HG03066 (cell line): ENCODE measurements at regions not wholly inside any gene's neighbourhood (a gene's known extent, or its start where the extent isn't known, plus 50 kb on each side); places are given as distances from the start of the nearest gene placed in this dataset.
A peak's percentile ranks its signal among the peaks of the same experiment; 100 is the strongest.
"Not testable (repeated sequence)": the region's sequence is repeated elsewhere in the genome, so short reads cannot be mapped to it uniquely, and the experiment has no call there.

Experiments used
- ATAC-seq: cut with Tn5 transposase; IDR thresholded peaks from one replicate; pipeline ENCODE4 v1.9.1; 2021; ENCODE audit warnings: low read depth; ENCODE audit not compliant: unreplicated experiment

DNA sequence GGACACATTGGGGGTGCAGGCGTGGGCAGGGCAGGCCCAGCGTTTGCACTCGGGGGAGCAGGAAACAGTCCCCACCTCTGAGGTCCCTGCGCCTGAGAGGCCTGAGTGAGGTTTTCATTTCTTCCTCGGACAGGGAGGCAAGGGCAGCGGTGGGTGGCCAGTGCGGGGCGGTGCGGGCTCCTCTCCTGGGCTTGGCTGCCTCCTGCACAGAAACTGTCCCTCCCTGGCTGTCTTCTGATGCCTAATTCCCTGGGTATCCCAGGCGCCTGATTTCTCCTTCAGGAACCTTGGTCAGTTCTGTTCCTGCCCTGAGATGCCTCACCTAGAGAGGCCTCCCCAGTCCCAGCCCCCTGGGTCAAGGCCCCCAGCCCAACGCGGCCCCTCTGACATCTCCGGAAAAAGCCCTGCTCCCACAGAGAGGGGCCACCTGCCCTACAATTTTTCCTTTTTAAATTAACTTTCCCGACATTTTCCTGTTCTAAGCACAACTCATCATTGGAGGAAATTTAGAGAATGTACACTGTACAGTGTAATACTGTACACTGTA, 260.3 kb downstream of the ADGRD1 start:
- ATAC-seq = no peak

DNA sequence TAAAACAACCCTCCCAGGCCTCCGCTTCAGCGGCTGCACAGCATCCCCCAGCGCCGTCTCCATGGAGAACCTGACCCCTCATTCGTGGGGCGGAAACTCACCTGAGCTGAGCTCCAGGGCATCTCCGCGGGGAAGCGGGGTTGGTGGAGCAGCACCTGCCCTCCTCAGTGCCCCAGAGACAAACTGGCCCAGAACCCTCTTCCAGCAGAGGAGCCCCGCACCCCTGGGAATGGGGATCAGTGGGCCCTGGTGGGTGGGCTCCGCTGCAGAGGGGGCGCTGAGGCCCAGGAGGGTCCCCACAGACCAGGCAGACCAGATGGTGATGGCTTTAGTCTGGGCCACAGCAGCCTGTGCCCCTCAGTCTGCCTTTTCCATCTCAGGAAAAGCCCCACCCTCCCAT, 261.2 kb downstream of the ADGRD1 start:
- not testable (repeated sequence) for ATAC-seq

DNA sequence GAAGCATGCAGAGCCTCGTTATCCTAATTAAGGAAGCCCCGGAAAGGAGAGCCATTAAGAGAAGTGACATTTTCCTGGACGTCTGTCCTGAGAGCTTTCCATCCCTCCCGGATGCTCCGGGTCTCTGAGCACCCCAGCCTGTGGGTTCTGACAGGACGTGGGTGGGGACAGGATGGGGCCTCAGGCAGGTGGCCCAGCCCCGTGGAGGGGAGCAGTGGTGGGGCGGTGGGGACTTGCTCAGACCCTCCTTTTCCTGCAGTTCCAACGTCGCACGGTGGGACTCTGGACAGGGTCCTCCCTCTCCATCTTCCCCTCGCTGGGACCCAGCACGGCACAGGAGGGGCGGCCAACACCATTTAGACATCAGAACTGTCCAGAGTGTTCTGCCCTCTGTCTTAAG, 262.9 kb downstream of the ADGRD1 start:
- ATAC-seq = not testable (repeated sequence)

DNA sequence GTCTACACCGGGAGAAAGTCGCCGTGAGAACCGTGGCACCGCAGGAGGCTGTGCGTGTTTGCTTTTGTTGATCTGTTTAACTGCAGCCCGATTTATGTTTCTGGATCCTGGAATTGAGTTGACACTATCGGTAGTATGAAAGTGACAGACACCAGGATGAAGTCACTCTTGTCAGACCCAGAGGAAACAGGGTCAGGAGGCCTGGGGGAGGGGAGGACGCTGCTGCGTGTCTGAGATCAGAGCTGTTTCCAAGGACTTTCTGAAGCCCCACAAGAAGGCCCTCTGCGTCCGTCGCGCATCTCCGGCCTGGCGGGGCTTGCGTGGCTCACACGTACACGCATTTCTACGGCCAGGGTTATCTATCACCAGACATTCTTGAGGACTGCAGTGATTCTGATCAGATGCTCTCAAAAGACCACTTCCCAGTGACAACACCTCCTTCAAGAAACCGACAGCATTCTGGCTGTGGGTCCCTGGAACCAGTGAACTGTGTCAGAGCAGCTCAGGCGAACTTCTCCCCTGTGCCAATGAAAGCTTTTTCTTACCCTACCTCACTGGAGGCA, 263.4 kb downstream of the ADGRD1 start:
- ATAC-seq = no peak

DNA sequence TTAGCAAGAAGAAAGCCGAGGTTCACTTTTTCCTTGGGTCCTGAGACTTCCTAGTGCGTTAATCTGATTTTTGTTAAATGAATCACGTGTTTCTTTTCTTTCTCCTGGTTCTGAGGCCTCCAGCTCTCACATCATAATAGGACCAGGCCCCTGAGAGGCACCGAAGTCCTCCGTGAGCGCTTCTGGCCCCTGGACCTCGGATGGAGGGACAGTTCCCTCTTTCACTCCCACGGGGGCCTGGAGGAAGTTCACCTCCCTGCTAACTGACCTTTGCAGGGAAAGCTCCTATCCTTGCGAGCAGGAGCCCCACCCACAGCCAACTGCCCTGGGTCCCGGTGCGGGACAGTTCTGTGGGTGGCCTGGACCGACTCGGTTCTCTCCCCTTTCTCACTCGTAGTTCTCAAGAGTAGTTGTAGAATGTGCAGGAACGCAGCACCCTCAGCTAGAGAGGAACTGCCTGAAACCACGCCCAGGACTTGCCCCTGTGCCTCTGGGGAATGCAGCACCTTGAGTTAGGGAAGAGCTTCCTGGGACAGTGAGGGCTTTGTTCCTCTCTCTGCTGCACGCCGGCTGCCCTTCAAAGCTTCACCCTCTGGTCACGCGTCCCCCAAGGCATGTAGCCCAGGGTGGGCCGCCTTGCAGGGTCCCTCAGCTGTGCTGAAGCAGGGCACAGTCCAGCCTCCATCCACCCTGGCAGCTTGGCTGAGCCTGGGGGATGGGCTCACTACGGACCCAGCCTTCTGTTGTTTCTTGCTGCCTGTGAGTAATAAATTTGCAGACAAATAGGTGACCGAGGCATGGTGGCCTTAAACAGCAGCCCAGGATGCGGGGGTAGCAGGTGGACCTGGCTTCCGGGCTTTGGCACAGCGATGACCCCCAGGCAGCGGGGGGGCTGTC, 264.6 kb downstream of the ADGRD1 start:
- ATAC-seq = peak; percentile 36

DNA sequence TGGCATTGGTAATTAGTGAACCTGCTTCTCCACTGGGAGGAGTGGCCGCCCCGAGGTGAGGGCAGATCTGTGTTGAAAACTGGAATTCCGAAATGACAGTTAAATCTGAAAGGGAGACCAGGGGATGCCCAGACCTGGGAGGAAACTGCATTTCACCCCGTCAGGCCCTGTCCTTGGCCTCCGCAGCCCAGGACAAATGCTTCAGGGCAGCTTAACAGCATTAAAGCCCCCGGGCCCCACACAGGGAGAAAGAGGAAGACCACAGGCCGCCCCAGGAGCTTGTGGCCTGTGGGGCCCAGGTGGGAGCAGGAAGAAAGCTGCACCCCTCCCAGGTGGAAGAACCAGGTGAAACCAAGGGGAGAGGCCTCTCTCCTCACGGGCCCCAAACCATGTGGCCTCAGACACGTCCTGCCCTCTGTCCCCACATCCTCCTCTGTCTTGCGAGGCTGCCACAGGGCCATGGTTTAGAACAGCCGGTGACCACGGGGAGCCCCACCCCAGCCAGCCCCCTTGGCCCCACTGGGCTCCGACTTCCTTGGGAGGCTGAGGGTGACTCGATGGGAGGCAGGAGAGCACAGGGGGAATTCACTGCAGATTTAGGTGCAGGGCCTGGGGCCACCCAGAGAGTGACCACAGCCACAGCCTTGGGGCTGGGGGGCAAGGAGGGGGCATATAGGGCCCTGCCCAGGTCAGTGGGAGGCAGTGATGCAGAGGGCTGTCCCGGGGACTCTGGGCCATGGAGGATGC, 265.4 kb downstream of the ADGRD1 start:
- peak; percentile 10 for ATAC-seq

DNA sequence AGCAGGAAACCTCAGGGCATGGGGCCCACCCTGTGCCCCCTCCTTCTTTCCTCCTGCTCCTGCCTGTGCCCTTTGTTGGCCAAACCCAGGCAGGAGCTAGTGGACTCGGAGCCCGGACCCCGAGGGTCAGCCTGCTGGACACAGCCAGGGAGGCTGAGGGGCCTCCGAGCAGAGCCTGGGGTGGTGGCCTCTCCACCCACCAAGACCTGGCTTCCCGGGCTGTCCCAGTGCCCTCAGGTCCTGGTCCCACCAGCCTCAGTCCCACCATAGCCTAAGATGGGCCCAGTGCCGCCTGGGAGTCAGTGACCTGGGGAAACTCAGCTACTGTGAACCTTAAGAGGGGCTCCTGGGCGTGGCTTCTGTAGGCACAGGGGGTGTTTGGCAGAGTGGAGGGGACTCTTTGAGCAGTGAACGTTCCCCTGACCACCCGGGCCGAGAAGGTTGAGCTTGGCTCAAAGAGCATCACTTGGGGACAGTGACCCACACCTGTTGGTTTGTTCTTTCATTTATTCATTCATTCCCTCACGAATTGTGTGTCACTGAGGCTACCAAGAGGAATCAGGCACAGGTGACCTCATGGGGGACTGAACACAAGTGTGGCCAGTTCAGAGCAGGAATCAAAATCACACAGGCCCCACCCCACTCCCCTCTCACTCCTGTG, 266.1 kb downstream of the ADGRD1 start:
- ATAC-seq = no peak

DNA sequence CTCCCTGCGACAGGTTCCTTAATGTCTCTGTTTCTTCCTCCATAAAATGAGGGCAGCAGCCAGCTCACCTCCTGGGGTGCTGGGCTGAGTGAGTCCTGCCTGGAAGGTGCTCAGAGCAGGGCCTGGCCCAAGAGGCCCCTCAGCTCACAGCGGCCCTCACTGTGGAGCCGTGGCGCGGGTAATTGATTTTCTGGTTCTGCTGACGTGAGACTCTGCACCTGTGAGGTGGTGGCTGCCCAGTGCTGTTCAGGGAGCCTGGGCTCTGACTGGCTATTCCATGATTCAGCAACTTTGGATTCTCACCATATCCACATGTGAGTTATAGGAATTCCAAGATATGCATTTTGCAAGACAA, 266.6 kb downstream of the ADGRD1 start:
- no peak for ATAC-seq

DNA sequence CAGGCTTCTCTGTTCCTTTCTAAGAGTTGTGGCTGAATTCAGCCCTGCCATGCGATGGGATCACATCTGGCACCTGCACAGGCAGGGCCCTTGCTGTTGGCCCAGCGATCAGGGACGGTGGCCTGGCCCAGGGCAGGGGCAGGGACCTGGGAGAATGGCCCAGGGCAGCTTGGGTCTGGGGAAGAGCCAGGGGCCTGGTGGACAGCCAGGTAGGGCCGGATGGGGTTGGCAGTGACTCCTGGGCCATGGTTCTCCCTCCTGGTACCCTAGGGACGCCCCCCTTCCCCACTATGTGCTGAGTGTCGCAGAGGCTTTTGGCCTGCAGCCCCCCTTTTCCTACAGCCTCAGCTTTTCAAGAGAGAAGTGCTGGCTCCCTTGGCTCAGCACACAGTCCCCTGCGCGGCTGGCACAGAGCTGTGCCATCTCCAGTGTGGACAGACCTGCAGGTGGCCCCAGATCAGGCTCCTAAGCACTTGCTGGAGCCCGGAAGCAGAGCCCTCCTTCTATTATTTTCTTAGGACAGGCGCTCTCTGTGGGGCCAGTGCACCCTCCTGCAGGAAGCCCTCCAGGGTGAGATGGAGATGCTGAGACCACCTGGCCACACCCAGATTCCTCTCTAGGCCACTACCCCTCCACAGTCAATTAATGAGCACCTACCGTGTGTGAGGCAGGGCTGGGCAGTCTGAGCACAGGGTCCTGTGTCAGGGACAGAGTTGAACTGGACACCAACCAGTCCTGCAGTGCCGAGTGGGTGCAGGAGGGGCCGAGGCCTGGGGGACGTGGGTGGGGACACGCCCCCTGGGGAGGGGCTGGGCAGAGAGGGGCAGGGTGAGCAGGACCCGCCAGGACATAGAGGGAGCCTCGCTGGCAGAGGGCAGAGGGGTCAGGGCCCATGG, 267.6 kb downstream of the ADGRD1 start:
- ATAC-seq = peak; percentile 2

DNA sequence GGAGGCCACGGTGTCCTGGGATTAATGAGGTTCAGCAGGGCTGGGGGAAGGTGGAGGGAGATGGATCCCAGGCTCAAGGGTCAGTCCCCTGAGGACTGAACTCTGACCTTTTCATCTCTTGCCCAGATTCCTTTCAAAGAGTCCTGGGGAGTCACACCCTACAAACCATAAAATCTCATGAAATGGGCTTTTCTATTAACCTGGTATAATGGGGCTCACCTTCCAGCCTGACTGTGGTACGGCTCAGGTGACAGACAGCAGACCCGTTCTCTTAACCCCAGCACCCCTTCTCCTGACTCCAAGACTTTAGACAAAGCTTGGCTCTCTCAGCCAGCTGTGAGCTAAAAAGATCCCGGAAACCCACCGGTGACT, 268.2 kb downstream of the ADGRD1 start:
- ATAC-seq = peak; percentile 11

DNA sequence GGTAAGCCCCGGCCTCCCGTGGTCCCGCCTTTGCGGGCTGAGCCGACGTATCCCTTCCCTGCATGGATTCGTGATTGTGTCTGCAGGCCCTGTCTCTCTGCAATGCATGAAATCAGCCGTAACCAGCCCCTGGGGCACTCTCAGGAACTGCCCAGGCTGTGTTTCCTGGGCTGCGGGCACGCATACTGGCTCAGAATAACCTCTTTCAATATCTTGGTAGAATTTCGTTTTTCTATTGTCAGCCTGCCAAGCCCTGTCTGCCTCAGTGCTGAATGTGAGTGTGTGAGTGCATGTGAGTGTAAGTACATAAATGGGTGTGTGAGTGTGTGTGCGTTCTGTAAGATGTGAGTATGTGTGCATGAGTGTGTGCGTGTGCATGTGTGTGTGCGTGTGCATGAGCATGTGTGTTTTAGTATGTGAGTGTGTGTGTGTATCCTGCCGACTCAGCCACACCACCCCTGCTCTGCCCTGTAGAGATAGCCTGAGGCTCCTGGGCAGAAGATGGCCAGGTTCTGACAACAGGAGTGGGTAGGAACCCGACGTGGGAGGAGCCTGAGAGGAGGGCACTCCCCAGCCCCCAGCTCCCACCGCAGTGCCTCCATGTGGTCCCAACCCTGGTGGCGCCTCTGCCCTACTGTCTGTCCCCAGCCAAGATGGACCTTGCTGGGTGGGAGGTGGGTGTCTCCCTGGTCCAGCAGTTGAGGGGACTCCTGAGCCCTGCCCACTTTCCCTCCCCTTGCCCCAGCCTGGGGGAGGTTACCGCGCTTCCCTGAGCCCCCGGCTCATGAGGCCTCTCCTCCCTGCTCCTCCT, 268.8 kb downstream of the ADGRD1 start:
- ATAC-seq = peak; percentile 46

DNA sequence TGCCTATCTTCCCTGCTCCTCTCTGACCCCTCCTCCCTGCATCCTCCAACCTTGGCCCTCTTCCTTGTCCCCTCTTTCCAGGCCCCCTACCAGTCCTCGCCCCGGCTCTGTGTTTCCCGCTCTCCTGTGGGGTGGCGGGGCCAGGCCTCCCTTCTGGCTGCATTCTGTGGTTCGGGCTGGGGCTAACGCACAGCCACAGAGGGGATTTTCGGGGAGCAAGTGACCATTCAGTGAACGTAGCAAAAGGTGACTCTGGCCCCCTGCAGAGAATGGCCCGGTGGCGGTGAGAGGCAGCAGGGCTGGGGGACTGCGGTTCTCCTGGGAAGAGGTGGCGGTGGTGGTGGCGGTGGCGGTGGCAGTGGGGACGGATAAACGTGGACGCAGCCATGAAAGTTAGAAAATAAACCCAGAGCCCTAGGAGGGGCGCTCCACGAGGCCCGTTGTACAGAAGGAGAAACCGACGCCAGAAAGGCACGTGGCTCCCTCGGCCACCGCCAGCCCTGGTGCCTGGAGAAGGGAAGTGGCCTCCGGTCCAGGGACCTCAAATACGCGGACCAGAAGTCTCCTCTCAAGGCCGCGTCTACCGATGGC, 269.6 kb downstream of the ADGRD1 start:
- no peak for ATAC-seq

DNA sequence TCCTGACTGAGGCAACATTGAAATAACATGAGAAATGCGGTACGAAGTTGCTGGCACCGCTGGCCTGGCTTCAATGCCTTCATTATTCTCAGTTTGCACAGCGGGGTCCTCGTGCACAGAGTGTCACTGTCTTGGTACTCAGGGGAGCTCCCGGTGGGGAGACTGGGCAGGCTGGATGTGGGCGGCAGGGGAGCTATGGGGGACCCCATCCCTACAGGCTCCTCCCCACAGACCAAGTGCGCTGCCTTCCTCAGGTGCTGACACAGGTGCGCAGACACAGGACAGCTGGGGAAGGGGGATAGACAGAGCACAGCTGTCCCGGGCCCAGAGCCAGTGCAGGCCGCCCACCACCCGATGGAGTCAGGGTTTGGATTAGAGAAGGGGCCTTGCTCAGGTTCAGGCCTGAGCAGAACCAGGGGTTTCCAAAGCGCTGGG, 270.1 kb downstream of the ADGRD1 start:
- ATAC-seq = no peak

DNA sequence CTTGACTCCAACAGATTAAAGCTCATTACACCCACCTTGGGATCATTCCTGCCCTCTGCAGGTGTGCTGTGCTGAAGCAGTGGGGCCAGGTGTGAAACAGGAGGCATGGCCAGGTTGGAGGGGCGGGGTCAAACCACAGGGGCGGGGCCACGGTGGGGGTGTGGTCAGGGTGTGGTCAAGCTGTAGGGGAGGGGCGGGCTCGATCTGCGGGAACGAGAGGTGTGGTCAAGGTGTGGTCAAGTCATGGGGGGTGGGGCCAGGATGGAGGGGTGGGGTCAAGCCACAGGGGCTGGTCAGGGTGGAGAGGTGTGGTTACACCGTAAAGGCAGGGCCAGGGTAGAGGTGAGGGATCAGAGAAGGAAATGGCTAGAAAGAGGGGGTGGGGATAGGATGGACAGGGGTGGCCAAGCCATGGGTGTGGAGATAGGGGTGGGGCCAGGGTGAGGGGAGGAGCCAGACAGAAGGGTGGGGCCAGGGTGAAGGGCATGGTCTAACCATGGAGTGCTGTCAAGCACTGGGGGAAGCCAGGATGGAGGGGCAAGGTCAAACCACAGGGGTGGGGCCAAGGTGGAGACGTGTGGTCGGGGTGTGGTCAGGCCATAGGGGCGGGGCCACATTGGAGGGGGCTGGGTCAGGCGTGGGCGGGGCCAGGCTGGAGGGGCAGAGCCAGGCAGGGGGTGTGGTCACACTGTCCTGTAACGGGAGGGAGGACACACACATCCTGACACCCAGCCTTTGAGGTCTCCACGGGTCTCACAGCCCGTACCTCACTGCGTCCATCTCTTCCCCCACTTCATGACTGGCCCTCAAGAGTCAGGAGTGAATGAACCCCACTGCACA, 270.7 kb downstream of the ADGRD1 start:
- ATAC-seq = not testable (repeated sequence)

DNA sequence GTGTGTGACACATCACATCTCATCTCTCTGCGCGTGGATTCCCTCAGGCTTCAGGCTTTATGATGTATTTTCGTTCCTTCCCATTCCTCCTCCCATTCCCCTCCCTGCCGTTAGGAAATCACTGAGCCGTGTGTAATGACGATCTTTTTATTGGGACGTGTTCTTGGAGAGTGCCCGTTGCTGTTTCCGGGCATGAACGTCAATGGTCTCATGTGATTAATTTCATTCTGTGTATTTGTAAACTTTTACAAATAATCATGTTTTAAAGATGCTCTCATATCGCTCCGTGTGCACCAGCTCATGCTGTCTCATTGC, 271.3 kb downstream of the ADGRD1 start:
- not testable (repeated sequence) for ATAC-seq

DNA sequence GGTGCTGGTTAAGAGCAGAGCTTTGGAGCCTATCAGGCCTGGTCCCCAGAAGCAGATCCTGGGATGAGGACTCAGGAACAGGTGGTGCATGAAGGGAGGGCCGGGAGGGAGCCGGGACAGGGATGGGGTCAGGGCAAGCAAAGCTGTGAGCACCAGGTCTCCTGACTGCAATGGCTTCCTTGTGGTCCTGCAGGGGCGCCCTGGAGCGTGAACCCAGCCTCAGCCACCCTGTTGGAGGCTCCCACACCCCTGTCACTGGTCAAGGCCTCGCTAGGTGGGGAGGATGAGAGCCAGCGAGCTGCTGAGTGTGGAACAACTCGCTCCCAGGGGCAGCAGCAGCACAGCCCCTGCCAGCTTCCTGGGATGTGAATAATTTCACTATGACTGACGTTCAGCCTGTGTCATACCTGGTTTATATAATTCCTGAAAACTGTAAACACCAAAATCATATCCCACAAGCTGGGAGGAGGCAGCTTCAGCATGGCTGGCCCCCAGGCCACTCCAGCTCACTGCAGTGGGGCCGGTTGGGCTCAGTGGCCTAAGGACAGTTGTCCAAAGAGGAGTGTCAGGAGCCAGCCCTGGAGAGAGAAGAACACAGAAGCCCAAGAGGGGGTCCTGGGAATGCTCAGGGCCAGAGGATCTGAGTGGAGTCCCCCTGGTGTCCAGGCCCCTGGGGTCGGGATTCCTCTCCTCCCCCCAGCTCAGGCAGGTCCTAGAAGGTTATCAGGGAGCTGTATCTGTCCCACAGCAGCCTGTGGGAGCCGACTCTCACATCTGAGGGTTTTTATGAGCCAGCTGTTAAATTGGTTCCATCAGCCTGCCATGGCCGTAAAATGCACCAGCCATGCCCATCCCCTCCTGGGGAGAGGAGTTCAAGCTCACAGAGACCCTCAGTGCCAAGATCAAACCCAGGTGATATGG, 272.9 kb downstream of the ADGRD1 start:
- no peak for ATAC-seq

DNA sequence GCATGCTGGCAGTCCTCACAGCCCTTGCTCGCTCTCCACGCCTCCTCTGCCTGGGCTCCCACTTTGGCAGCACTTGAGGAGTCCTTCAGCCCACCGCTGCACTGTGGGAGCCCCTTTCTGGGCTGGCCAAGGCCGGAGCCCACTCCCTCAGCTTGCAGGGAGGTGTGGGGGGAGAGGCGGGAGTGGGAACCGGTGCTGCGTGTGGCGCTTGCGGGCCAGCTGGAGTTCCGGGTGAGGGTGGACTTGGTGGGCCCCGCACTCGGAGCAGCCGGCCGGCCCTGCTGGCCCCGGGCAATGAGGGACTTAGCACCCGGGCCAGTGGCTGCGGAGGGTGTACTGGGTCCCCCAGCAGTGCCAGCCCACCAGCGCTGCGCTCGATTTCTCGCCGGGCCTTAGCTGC, 273.9 kb downstream of the ADGRD1 start:
- not testable (repeated sequence) for ATAC-seq
